ENCODE measurements at regions not wholly inside any gene's neighbourhood (a gene's known extent, or its start where the extent isn't known, plus 50 kb on each side); places are given as distances from the start of the nearest gene placed in this dataset.
"Not testable (repeated sequence)": the region's sequence is repeated elsewhere in the genome, so short reads cannot be mapped to it uniquely, and the experiment has no call there.

GRCh38 chrY:12459965-12460364 is 241.1 kb upstream of the USP9Y start:
- DNase-seq = no peak

- DNase-seq = no peak
Measured at GRCh38 chrY:12464155-12464554, 236.9 kb upstream of the USP9Y start.

- DNase-seq = no peak
Measured at GRCh38 chrY:12465706-12466105, 235.3 kb upstream of the USP9Y start.

- no peak for DNase-seq
Measured at GRCh38 chrY:12469081-12469480, 231.9 kb upstream of the USP9Y start.

GRCh38 chrY:12474472-12474871 is 226.6 kb upstream of the USP9Y start:
- DNase-seq = no peak

- DNase-seq = peak in 1 of 2 donors; percentile 1
Measured at GRCh38 chrY:12479382-12479781, 221.6 kb upstream of the USP9Y start.

GRCh38 chrY:12483394-12483793 is 217.6 kb upstream of the USP9Y start:
- DNase-seq = no peak

GRCh38 chrY:12490558-12491209 is 210.3 kb upstream of the USP9Y start:
- DNase-seq = no peak

GRCh38 chrY:12492218-12492617 is 208.8 kb upstream of the USP9Y start:
- no peak for DNase-seq

- no peak for DNase-seq
Measured at GRCh38 chrY:12496007-12496406, 205.0 kb upstream of the USP9Y start.

- DNase-seq = no peak
Measured at GRCh38 chrY:12500096-12500495, 200.9 kb upstream of the USP9Y start.

- not testable (repeated sequence) for DNase-seq
Measured at GRCh38 chrY:12504028-12504427, 197.0 kb upstream of the USP9Y start.

- no peak for DNase-seq
Measured at GRCh38 chrY:12517338-12517737, 183.7 kb upstream of the USP9Y start.

- DNase-seq = no peak
Measured at GRCh38 chrY:12525206-12525605, 175.8 kb upstream of the USP9Y start.

- DNase-seq = no peak
Measured at GRCh38 chrY:12526362-12527063, 174.5 kb upstream of the USP9Y start.

GRCh38 chrY:12537226-12537854 is 163.7 kb upstream of the USP9Y start:
- DNase-seq = no peak

- no peak for DNase-seq
Measured at GRCh38 chrY:12546746-12547420, 154.1 kb upstream of the USP9Y start.

- DNase-seq = no peak
Measured at GRCh38 chrY:12552471-12553283, 148.4 kb upstream of the USP9Y start.

GRCh38 chrY:12553909-12554308 is 147.1 kb upstream of the USP9Y start:
- DNase-seq = no peak

GRCh38 chrY:12555005-12555404 is 146.0 kb upstream of the USP9Y start:
- DNase-seq = no peak

GRCh38 chrY:12559007-12559406 is 142.0 kb upstream of the USP9Y start:
- no peak for DNase-seq

- DNase-seq = no peak
Measured at GRCh38 chrY:12576278-12576677, 124.8 kb upstream of the USP9Y start.

Measured in stimulated activated CD4-positive, alpha-beta T cell treated with anti-CD3 and anti-CD28 coated beads, Interleukin-2, amount 100 ng/mL, for 48 hours (primary cell).